Cardiac fibroblast (primary cell): ENCODE measurements at regions not wholly inside any gene's neighbourhood (a gene's known extent, or its start where the extent isn't known, plus 50 kb on each side); places are given as distances from the start of the nearest gene placed in this dataset.

Experiments used
- DNase-seq, 2 donors: peaks; one replicate each; pipeline versions ENCODE4 v3.0.0 to v3.0.0-alpha.2; 2010; ENCODE audit warnings: low read depth in 2 of 2
- H3K4me3 ChIP-seq, 2 donors: replicated peaks in 1 of 2; 1 replicate in 1 of 2; 2 replicates in 1 of 2; pipeline ENCODE4 v1.5.1; 2011; ENCODE audit warnings: low read depth in 2 of 2, low read length in 2 of 2, mild to moderate bottlenecking in 2 of 2, moderate library complexity in 1 of 2
- TF ChIP-seq, protein P1 (sequence below): IDR thresholded peaks from one replicate; pipeline ENCODE4 v1.5.1; 2011; ENCODE audit warnings: low read depth, mild to moderate bottlenecking, low read length, inconsistent platforms

GRCh38 chr5:28450997-28451396 is 1412.6 kb upstream of the CDH9 start:
- TF ChIP-seq, protein P1, sequence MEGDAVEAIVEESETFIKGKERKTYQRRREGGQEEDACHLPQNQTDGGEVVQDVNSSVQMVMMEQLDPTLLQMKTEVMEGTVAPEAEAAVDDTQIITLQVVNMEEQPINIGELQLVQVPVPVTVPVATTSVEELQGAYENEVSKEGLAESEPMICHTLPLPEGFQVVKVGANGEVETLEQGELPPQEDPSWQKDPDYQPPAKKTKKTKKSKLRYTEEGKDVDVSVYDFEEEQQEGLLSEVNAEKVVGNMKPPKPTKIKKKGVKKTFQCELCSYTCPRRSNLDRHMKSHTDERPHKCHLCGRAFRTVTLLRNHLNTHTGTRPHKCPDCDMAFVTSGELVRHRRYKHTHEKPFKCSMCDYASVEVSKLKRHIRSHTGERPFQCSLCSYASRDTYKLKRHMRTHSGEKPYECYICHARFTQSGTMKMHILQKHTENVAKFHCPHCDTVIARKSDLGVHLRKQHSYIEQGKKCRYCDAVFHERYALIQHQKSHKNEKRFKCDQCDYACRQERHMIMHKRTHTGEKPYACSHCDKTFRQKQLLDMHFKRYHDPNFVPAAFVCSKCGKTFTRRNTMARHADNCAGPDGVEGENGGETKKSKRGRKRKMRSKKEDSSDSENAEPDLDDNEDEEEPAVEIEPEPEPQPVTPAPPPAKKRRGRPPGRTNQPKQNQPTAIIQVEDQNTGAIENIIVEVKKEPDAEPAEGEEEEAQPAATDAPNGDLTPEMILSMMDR: no peak
- no peak overlapping the region for H3K4me3 ChIP-seq
- no peak for DNase-seq

GRCh38 chr5:28448791-28449190 is 1410.4 kb upstream of the CDH9 start:
- DNase-seq: no peak
- H3K4me3 ChIP-seq: no peak overlapping the region
- TF ChIP-seq, protein P1: no peak

DNA sequence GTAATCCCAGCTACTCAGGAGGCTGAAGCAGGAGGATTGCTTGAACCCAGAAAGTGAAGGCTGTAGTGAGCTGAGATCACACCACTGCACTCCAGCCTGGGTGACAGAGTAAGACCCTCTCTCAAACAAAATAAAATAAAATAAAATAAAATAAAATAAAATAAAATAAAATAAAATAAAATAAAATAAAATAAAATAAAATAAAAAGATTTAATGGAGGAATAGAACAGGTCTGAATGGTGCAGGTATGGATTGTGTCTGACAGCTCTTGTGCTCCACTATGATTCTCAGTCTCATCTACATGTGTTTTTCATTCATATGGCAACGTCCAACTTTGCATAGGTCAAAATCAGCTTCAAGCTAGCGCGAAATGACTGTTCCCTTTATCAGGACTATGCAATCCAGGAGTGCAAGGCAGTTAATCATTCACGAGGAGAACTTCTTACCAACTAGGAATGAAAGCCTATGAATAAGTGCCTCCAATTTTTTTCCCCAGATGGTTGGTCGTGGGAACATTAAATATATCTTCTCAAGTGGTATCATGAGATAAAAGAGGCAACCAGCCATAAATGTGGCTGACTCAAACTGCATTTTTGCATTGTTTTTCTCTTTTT is 1392.3 kb upstream of the CDH9 start:
- TF ChIP-seq, protein P1: no peak
- DNase-seq: no peak
- no peak overlapping the region for H3K4me3 ChIP-seq

DNA sequence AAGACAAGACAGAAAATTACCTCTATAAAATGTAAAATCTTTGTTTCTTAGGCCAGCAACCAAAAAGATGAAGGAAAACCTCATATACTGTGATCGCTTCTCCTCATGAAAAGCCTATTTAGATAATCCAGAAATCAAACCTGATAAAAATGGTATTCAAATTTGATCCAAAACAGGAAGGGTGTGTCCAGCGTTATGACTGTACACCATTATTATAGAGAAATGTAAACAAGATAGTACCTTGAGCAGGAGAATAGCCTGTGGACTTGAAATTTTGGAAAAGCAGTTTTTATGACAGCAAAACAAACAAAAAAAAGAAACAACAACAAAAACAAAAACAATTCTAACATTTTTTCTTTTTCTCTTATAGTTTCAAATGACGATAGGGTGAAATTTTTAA is 1382.8 kb upstream of the CDH9 start:
- TF ChIP-seq, protein P1: no peak

GRCh38 chr5:28415791-28416443 is 1377.5 kb upstream of the CDH9 start:
- no peak for DNase-seq
- TF ChIP-seq, protein P1: no peak
- H3K4me3 ChIP-seq: no peak overlapping the region

More for the DNA sequence above, 1382.8 kb upstream of the CDH9 start:
- DNase-seq: no peak
- no peak overlapping the region for H3K4me3 ChIP-seq

- no peak overlapping the region for H3K4me3 ChIP-seq
- no peak for DNase-seq
- TF ChIP-seq, protein P1: no peak
Measured at GRCh38 chr5:28414619-28415018, 1376.2 kb upstream of the CDH9 start.
